AG09309 (cell line): ENCODE measurements at regions not wholly inside any gene's neighbourhood (a gene's known extent, or its start where the extent isn't known, plus 50 kb on each side); places are given as distances from the start of the nearest gene placed in this dataset.

Experiments
- DNase-seq: peaks from one replicate; pipeline ENCODE4 v3.0.0-alpha.2; 2010; ENCODE audit warnings: low read depth
- H3K4me3 ChIP-seq: 2 replicates; pipeline ENCODE4 v1.5.1; 2011; ENCODE audit warnings: mild to moderate bottlenecking, low read depth, low read length, moderate library complexity; ENCODE audit not compliant: control insufficient read depth
- TF ChIP-seq, protein P1 (sequence below): IDR thresholded peaks from 2 replicates; pipeline ENCODE4 v1.5.1; 2011; ENCODE audit warnings: mild to moderate bottlenecking, low read depth, low read length, inconsistent platforms; ENCODE audit not compliant: insufficient read depth, control insufficient read depth; ENCODE audit errors: missing control alignments

GRCh38 chr12:88878295-88878694 is 298.0 kb upstream of the KITLG start:
- TF ChIP-seq, protein P1, sequence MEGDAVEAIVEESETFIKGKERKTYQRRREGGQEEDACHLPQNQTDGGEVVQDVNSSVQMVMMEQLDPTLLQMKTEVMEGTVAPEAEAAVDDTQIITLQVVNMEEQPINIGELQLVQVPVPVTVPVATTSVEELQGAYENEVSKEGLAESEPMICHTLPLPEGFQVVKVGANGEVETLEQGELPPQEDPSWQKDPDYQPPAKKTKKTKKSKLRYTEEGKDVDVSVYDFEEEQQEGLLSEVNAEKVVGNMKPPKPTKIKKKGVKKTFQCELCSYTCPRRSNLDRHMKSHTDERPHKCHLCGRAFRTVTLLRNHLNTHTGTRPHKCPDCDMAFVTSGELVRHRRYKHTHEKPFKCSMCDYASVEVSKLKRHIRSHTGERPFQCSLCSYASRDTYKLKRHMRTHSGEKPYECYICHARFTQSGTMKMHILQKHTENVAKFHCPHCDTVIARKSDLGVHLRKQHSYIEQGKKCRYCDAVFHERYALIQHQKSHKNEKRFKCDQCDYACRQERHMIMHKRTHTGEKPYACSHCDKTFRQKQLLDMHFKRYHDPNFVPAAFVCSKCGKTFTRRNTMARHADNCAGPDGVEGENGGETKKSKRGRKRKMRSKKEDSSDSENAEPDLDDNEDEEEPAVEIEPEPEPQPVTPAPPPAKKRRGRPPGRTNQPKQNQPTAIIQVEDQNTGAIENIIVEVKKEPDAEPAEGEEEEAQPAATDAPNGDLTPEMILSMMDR = no peak
- no peak overlapping the region for H3K4me3 ChIP-seq
- DNase-seq = no peak

GRCh38 chr12:88876857-88877256 is 296.6 kb upstream of the KITLG start:
- TF ChIP-seq, protein P1 = no peak
- no peak for DNase-seq
- H3K4me3 ChIP-seq = no peak overlapping the region

DNA sequence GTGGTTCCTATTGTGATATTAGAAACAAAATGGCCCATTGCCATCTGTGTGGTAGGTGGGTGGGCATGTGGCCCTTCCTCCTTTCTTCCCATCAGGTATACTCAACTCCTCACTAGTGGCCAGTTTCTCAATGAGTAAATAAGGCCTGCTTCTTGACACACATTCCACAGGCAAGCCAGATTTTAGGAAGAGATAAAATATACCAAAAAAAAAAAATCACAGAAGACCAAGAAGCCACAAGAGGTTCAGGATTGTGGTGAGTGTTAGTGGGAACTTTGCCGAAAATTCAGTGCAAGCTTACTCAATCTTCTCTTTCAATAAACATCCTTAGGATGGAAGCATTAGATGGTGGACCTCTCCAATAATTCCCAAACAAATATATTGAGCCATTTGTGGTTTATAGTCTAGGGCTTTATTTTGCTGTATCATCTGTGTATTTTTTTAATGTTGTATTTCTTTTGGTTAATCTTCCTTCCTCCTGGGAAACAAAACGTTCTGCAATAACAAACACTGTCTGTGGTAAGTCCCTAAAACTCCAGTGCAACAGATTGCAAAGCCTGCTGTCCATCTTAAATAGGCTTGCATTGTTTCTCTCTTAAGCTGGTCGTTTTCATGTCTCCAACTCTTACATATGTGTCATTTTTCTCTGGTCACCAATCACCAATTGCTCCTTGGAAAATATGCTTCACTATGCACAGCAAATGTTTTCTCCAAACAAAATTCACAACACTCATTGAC is 289.9 kb upstream of the KITLG start:
- H3K4me3 ChIP-seq = no peak overlapping the region
- TF ChIP-seq, protein P1 = no peak
- peak; percentile 84 for DNase-seq

- DNase-seq = no peak
- no peak overlapping the region for H3K4me3 ChIP-seq
- TF ChIP-seq, protein P1 = no peak
Measured at GRCh38 chr12:88868050-88868449, 287.8 kb upstream of the KITLG start.

DNA sequence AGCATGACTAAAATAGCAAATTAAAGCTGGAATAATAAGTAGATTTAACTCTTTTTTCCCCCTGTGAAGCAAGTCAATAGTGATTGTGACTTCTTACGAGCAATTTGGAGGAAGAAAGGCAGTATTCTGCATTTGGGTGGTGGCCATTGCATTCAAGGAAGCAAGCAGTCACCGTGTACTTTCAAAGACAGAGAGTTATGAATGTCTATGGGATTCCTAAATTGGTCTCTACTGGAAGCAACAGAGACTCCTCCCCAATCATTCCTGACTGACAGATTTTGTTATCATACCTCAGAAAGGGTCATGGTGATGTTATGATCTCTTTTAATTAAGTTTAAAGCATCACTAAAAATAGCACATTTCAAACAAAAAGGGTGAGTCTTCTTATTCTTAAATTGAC is 287.2 kb upstream of the KITLG start:
- H3K4me3 ChIP-seq = no peak overlapping the region
- DNase-seq = no peak
- TF ChIP-seq, protein P1 = no peak

DNA sequence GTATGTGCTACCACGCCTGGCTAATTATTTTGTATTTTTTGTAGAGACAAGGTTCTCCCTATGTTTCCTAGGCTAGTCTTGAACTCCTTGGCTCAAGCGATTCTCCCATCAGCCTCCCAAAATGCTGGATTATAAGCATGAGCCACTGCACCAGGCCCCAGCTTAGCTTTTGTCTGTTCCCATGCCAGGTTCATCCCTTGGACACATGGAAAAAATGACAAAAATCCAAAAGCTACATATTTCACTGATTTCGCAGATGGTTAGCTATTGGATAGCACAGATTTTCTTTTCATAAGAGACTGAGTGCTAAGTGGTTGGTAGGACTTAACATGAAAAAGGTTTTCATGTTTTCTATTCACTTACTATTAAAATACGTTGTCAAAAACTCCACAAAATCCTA is 286.6 kb upstream of the KITLG start:
- DNase-seq = no peak
- no peak overlapping the region for H3K4me3 ChIP-seq
- TF ChIP-seq, protein P1 = no peak

- no peak overlapping the region for H3K4me3 ChIP-seq
- TF ChIP-seq, protein P1 = no peak
- DNase-seq = no peak
Measured at GRCh38 chr12:88865537-88865936, 285.3 kb upstream of the KITLG start.
